Right forelimb (tissue), 1 donor: ENCODE measurements at regions not wholly inside any gene's neighbourhood (a gene's known extent, or its start where the extent isn't known, plus 50 kb on each side); places are given as distances from the start of the nearest gene placed in this dataset.

Experiments
- DNase-seq: peaks from one replicate; pipeline ENCODE4 v3.0.0-alpha.2; 2018

DNA sequence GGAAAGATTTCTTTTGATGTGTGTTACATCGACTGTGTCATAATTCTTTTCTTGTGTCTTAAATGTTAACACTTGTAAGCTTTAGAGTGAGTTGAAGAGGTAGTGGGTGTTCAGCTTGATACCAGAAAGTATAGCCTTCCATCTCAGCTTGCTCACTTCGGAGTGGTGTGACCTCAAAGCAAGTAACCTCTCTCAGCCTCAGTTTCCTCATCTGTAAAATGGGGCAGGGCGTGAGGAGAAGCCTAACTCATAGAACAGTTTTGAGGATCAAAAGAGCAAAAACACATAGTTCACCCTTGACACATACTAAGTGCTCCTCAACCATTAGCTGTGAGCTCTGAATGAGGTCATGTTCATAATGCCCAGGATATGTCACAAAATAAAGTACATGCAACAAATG is 434.8 kb upstream of the PROK2 start:
- no peak for DNase-seq

DNA sequence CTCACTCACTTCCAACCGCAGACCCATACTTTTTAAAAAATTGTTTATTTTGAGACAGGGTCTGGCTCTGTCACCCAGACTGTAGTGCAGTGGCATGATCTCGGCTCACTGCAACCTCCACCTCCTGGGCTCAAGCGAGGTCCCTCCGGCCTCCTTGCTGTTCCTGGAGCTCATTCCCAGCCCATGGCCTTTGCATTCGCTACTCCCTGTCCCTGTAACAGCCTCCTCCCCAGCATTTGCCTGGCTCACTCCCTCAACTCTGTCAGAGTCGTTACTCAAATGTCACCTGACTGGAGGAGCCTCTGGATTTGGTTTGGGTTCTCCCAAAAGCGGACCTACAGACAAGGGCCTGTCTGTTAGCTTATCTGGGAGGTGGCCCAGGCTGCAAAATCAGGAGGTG is 432.6 kb upstream of the PROK2 start:
- DNase-seq = no peak

DNA sequence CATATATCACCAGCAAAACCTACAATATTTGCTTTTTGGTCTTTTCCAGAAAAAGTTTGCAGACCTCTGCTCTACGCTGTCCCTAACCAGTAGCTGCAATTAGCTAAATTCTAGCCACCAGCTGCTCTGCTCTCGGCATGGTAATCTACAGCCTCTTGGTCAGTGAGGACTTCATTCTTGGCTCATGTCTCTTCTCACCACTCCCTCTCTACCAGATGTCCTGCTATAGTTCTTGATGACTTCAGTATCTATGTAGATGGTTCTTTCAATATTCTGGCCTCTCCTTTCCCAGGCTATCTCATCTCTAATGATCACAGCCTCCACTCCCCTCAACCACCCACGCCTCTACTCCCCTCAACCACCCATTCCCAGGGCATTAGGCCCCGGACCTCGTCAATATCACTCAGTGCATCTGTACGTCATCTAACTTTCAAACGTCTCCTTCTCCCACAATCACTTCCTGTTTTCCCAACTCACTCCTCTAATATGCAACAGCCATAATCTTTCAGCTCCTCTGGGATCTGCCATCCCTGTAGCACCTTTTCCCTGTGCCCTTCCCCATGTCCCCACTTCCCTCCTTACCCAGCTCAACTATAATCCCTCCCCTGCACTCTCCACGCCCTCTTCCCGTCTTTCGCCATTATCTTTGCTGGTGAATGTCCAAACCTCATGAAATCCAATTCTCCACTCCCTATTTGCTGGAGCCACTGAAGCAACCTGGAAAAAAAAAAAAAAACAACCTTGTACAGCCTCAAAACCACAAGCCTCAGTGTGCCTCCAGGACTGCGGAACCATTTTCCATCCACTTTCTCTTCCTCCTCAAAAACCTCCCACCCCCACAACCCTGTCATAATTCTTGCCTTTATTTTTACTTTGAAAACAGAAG is 429.4 kb upstream of the PROK2 start:
- DNase-seq = no peak

DNA sequence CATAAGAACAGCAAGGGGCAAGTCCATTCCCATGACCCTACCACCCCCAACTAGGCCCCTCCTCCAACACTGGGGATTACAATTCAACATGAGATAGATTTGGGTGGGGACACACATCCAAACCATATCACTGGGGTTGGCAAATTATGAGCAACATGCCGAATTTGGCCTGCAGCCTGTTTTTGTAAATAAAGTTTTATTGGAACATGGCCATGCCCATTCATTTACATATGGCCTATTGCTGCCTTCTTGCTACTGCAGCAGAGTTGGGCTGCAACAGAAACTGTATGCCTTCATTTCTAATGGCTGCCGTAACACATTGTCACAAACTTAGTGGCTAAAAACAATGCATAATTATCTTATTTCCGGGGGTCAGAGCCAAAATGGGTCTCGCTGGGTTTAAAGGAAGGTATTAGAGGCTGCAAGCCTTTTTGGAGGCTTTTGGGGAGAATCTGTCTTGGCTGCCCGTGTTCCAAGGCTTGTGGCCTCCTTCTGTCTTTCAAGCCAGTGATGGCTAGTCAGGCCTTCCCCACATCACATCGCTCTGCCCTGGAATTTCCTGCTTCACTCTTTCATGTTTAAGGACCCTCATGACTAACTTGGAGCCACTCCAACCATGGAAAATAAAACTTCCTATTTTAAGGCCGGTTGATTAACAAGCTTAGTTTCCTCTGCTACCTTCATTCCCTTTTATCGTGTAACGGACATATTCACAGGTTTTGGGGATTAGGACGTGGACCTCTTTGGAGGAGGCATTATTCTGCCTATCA is 428.5 kb upstream of the PROK2 start:
- DNase-seq = no peak

GRCh38 chr3:72212396-72212795 is 427.4 kb upstream of the PROK2 start:
- no peak for DNase-seq

DNA sequence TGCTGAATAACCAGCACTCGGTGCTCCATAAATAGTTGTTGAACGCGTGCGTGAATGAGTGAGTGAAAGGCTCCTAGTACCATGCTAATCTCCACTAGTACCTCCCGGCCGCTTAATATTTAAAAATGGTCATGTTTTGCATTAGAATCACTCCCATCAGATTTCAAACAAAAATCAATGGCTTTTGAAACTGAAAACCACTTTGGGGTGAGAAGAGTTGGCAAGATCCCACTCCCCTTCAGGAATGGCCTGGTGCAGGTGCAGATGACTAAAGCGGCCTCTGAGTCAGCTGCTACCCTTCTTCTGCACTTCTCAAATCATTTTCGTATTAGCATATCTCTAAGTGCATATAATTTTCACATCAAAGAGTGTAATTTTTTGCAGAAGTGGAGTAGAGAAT is 425.3 kb upstream of the PROK2 start:
- DNase-seq = no peak

- DNase-seq = no peak
Measured at GRCh38 chr3:72205297-72205826, 420.4 kb upstream of the PROK2 start.

DNA sequence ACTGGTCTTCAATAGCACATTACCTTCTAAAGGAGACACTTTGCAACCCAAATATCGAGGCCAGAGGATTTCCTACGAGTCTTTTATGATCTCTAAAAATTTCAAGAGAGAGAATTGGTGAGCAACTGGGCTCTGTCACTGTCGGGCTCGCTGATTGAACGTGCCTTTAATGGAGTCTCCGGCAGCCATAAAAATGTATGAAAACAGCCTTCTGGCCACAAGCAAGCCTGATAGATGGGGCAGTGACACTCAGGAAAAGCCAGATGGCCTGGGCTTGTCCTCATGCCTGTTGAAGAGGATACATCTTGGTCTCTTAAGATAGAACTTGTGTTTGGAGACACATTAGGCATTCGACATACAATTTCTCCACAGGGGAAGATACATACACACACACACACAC is 419.5 kb upstream of the PROK2 start:
- no peak for DNase-seq

DNA sequence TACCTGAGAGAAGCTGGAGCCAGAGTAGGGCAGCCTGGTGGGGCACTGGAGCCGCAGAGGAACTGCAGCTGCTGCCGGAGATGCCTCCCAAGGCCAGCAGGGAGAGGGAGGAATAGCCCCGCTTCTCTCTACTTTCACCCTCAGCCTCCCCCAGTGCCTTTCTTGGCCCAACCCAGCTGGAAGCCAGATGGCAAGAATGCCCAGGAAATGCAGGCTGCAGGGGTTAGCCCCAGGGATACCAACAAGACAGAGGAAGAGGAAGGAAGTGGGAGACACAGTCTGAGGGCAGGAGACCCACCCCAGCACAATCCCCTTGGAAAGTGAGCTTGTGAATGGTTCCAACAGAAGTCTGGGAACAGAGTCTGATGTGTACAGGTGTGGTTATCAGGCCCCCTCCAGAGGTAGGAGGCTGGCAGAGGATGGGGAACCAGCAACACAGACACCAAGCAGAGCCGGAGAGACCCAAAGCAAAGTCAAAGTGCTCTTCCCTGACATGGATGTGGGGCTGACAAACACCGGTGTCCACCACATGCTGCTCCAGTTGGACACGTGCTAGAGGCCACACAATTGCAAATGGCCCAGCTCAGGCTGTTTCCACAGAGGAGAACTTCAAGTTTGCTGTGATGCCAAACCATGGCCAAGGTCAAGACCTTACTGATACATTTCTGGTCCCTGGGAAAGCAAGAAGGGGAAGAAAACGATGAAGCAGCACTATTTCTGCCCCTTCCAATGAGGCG is 418.8 kb upstream of the PROK2 start:
- DNase-seq = no peak

DNA sequence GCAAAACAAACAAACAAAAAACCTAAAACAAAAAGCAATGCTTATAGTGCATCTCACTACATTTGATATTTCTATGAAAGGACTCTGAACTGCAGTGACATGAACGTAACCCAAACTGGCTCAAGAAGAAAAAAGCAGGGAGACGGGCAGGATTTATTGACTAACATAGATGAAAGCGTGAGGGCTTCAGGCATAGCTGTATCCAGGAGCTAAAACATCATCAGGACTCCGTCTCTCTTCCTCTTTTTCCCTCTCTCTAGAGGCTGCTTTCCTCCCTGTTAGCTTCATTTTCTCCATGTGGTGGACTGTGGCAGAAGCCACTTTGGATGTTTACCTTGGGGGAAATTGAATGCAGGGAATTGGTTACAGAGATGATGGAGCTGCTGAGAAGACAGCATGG is 418.2 kb upstream of the PROK2 start:
- DNase-seq = no peak

DNA sequence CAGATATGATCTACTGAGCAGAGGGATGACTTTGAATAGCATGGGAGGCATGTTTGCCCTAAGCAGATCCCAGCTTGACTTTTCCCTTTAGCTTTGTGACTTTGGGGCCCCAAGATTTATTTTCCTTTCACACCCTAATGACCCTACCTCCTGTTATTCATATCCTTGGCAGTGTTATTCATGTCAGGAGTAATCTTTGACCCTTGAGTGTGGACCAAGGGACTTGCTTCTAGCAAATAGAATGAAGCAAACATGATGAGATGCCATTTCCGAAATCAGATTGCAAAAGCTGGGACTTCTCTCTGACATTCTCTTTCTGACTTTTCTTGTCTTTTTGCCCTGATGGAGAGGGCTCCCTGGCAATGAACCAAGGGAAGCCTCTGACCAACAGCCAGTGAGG is 415.4 kb upstream of the PROK2 start:
- no peak for DNase-seq

GRCh38 chr3:72199530-72199929 is 414.6 kb upstream of the PROK2 start:
- DNase-seq = no peak

DNA sequence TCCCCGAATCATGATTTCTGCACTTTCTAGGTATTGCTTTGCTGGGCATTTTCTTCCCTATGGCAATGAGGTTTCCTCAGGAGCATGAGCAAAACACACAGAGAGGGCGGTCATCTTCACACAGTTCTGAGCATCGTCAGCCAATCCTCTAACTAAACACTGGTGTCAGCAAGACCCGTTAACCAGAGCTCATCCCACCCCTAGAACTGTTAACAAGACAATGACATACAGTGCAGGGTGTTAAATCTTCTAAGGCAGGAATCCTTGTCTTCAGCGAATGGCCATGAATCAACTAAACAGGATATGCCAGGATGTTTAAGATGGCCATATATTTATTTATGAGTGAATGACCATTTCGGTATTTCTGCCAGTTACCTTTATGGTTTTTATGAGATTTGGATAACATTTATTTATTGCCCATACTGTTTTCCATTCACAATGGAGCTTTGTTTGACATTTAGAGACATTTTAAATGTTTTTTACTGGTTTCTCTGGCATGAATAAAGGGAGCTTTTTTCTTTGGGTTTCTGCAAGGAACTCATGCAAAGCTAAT is 411.5 kb upstream of the PROK2 start:
- DNase-seq = no peak

- no peak for DNase-seq
Measured at GRCh38 chr3:72195895-72196294, 410.9 kb upstream of the PROK2 start.

GRCh38 chr3:72194458-72194857 is 409.5 kb upstream of the PROK2 start:
- no peak for DNase-seq

- DNase-seq = no peak
Measured at GRCh38 chr3:72193771-72194430, 409.0 kb upstream of the PROK2 start.

DNA sequence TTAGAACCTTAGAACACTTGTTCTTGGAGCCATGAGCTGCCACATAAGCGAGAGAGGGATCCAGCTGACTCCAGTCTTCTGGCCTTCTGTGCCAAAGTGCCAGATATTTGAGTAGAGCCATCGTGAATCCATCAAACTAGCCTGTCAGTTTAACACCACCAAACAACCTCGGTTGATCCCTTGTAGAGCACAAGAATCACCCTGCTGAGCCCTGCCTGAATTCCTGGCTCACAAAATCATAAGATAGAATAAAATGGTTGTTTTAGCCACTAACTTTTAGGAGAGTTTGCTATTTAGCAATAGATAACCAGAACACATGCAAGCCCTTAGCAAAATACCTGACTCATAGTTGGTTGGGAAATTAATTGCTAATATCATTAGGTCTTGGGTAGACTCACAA is 407.6 kb upstream of the PROK2 start:
- no peak for DNase-seq

DNA sequence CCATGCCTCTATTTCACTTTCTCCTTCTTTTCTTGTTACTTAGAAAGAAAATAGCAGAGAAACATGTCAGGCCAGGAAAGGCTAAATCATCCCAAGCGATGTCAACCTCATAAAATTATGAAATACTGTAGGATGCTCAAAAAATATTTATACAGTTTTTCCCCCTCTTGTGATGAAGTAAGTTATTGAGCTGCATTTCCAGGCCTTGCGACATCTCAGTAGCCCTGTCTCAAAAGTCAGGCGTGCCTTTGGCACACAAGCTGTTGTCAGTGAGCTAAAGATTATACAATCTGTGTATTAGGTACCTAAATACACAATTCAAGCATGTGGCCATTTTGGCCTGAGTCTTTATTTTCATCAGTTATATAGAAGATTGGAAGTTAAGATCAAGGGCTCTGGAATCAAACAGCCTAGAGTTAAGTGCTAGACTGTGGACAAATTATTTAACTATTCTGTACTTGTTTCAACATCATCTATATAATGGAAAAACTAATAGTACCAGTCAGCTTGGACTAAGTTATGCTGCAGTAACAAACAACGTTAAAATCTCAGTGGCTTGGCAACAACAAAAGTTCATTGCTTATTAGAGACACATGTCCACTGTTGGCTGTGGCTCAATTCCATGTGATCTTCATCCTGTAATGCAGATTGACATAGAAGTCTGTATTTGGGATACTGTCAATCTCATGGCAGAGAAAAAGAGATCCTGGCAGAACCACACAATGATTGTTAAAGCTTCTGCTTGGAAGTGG is 406.4 kb upstream of the PROK2 start:
- no peak for DNase-seq

DNA sequence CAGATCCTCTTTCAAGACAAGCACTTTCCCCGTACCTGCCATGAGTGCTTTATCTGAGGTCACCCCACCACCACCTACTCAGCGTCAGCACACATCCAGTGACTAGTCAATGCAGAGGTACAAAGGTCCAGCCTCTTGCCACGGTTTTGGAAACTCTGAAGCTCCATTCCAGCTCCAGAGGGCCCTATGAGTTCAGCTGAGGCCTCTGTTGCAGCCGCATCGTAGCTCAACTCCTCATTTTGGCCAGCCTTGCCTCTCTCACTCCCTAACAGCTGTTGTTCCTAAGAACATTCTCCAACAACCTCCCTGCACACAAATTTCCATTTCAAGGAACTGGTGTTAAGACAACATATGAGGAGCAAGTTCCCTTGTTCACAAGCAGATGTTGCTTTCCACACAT is 405.1 kb upstream of the PROK2 start:
- DNase-seq = no peak

DNA sequence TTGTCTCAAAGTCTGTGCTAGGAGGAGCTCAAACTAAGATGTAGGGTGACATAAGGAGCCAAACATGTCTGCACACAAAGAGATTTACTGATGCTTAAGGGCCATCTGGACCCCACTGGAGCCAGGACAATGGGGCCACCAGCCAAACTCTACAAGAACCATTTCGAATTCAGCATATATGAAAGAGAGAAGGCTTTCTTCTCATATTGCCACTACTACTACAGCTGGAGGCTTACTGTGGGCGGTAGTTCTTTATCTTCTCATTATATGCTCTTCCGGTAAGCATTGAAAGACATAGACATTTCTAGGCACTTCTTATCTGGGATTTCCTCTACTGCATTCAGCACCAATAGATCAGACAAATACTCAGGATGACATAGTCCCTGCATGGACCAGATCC is 404.4 kb upstream of the PROK2 start:
- DNase-seq = no peak

DNA sequence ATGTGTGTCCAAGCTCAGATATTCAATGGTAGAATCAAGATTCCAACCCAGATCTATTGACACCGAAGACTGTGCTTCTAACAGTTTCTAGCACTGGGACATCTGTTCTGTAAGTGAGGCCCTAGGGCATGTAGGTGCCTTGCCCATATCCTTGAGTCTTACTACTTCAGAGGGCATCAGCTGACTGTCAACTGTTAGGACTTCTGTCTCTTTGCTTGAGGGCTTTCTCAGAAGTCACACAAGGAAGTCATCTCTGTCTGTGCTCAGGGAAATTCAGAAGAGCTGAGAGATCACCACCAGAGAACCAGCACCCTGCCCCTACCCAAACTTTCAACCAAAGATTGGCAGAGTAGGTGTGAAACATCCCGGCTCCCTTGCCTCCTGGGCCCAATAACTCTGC is 403.6 kb upstream of the PROK2 start:
- DNase-seq = no peak

DNA sequence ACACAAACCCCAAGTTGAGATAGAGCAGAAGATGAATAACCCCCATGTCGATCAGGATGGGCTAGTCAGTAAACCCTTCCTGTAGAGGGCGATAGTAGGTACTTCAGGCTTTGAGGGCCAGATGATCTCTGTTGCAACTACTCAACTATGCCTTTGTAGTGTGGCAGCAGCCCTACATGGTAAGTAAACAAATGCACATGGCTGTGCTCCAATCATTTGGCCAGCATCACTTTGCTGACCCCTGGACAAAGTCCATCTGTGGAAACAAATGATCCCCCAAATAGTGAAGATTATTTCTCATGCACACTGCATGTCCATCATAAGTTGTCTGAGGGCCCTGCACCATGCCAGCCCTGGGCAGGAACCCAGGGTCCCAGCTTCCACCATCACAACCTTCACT is 402.2 kb upstream of the PROK2 start:
- no peak for DNase-seq
